Stimulated activated naive CD4-positive, alpha-beta T cell treated with Interleukin-2 at 50 U/mL for 16 hours (primary cell): ENCODE measurements at regions not wholly inside any gene's neighbourhood (a gene's known extent, or its start where the extent isn't known, plus 50 kb on each side); places are given as distances from the start of the nearest gene placed in this dataset.
"Not testable (repeated sequence)": the region's sequence is repeated elsewhere in the genome, so short reads cannot be mapped to it uniquely, and the experiment has no call there.

Source experiments
- DNase-seq: peaks from one replicate; lab custom pipeline; 2025; lab: John Stamatoyannopoulos, UW

- no peak for DNase-seq
Measured at GRCh38 chr1:199449221-199449620, 578.3 kb upstream of the NR5A2 start.

- no peak for DNase-seq
Measured at GRCh38 chr1:199449681-199450080, 577.8 kb upstream of the NR5A2 start.

GRCh38 chr1:199452627-199453026 is 574.9 kb upstream of the NR5A2 start:
- no peak for DNase-seq

- no peak for DNase-seq
Measured at GRCh38 chr1:199453723-199454122, 573.8 kb upstream of the NR5A2 start.

GRCh38 chr1:199460933-199461332 is 566.6 kb upstream of the NR5A2 start:
- no peak for DNase-seq

GRCh38 chr1:199463521-199464127 is 563.9 kb upstream of the NR5A2 start:
- no peak for DNase-seq

GRCh38 chr1:199466961-199467360 is 560.5 kb upstream of the NR5A2 start:
- no peak for DNase-seq

DNA sequence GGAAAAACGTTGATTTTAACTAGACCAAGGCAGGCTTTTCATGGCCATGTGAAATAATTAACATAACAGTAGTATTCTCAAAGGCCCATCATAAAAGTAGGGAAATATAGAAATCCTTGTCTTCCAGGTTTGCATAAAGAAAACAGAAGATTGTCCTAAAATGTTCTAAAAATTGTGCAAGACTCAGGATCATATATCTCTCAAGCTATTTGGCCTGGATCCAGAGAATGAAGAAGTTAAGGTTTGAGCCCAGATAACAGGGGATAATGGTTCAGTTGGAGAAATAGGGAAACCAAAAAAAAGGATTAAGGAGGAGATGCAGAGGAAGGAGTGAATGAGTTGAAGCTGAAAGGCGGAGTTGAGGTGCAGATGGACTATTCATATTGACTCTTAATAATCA is 555.5 kb upstream of the NR5A2 start:
- DNase-seq = no peak

- DNase-seq = no peak
Measured at GRCh38 chr1:199472978-199473377, 554.5 kb upstream of the NR5A2 start.

- no peak for DNase-seq
Measured at GRCh38 chr1:199474738-199475137, 552.8 kb upstream of the NR5A2 start.

DNA sequence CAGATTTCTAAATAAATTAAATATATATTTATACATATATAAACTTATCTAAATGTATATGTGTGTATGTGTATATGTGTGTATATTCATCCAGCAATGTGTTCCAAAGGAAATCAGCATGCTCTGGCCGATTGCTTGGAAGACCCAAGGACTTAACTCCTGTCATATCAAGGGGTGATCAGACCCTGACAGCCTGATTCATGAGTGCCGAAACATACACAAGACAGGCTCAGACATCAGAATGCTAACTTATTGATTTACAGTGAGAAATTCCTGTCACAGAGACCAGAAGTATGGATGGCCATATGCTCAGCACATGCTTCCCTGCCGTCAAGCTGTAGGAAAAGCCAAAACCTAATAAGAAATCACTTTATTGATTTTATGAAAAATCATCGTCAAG is 545.1 kb upstream of the NR5A2 start:
- DNase-seq = no peak

- DNase-seq = no peak
Measured at GRCh38 chr1:199489594-199489993, 537.9 kb upstream of the NR5A2 start.

DNA sequence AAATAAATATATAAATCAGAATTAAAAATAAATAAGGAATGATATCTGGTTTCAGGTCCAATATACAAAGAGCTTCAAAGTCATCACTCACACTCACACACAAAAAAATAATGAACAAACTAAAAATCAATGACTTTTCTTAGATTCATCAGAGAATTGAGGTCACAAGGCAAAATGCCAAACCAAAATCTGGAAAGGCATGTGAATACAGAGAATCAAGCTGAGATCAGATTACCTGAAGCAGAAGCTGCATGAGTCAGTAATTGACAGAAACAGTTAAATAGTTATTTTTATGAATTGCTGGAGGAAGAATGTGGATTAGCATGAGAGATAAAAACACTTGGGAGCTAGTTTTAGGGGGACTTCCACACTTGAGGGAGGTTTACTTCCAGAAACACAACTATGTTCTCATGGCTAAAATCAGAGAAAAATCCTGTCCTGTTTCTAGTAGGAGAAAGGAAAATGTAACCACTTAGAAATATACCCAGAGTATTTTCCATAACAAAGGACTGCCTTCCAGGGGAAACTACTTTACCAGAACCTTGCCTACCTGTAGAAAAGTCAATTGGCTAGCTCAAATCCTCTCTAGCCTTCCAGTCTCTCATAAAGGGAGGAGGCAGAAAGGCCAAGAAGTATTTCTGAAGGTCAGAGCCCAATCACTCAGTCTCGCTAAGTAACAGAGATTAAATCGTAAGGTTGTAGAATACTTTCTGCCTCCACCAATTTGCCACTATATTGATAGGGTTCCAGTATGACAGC is 536.6 kb upstream of the NR5A2 start:
- DNase-seq = no peak

DNA sequence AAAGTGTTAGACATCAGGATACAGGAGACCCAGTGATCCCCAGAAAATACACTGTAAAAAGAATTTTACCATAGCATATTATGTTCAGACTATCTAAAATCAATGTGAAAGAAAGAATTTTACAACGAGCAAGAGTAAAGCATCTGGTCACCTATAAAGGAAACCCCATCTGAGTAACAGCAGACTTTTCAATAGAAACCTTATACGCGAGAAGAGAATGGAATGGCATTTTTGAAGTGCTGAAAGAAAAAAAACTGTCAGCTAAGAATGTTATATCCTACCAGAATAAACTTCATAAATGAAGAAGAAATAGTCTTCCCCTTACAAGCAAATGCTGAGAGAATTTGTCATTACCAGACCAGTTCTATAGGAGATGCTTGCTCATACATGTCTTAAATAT is 532.1 kb upstream of the NR5A2 start:
- DNase-seq = no peak

GRCh38 chr1:199498802-199499201 is 528.7 kb upstream of the NR5A2 start:
- DNase-seq = not testable (repeated sequence)

GRCh38 chr1:199508072-199508471 is 519.4 kb upstream of the NR5A2 start:
- DNase-seq = no peak

- DNase-seq = no peak
Measured at GRCh38 chr1:199508653-199509052, 518.9 kb upstream of the NR5A2 start.

GRCh38 chr1:199509456-199509855 is 518.1 kb upstream of the NR5A2 start:
- DNase-seq = no peak

DNA sequence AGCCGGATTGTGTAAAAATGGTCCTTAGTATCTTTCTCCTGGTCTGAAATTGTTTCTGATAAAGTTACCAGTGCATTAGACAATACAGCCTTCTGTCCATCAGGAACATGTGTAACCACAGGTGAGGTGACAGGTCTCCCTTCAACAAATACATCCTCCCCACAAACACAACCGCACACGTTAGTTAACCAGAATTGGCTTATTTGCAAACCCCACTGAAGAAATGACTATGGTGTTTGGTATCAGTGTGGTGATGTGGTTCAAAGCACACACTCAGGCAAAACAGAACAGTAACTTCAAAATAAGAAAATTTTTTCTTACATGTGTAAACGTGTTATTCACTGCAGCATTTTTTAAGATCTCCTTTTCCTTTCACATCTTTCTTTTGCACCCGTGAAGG is 517.2 kb upstream of the NR5A2 start:
- no peak for DNase-seq

DNA sequence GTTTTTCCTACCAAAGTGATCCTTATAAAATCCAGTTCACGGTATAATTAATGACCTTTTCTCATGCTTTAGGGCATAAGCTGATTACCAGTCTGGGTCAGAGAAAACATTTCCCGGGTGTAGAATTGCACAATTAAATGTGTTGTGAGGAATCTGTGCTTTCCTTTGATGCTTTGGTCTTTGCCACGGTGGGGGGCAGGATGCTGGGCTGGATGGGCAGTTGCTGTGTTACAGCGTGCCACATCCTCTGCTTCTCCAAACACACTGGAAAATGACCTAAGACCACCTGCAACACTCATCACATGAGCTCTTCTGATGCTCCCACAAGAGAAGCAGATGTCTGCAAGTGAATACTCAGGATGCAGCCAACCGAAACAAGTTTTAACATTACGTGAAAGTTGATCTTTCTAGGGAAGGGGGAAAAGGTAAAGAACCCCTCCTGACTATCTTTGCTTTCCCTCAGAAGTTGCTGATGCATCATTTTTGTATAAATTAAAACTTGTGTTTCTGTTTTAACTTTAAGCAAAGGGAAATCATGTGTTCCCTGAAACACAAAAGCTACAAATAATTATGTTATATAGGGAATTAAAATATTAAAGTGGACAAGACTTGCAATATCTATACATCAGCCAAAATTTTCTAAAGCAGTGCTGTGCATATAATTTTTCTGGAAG is 515.3 kb upstream of the NR5A2 start:
- no peak for DNase-seq

DNA sequence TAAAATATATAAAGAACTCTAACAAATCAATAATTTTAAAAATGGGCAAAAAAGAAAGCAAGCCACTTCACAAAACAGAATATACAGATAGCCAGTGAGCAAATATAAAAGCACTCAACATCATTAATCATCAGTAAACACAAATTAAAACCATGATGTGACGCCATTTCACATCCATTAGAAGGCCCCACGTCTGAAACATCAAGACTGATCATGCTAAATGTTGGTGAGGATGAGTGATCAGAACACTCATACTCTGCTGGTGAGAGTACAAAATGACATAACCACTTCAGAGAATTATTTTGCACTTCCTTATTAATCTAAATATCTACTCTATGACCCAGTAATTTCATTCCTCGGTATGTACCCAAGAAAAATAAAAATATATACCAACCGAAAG is 512.2 kb upstream of the NR5A2 start:
- no peak for DNase-seq

- no peak for DNase-seq
Measured at GRCh38 chr1:199522338-199522737, 505.2 kb upstream of the NR5A2 start.

- no peak for DNase-seq
Measured at GRCh38 chr1:199522936-199523335, 504.6 kb upstream of the NR5A2 start.
